ENCODE measurements at regions not wholly inside any gene's neighbourhood (a gene's known extent, or its start where the extent isn't known, plus 50 kb on each side); places are given as distances from the start of the nearest gene placed in this dataset.

DNA sequence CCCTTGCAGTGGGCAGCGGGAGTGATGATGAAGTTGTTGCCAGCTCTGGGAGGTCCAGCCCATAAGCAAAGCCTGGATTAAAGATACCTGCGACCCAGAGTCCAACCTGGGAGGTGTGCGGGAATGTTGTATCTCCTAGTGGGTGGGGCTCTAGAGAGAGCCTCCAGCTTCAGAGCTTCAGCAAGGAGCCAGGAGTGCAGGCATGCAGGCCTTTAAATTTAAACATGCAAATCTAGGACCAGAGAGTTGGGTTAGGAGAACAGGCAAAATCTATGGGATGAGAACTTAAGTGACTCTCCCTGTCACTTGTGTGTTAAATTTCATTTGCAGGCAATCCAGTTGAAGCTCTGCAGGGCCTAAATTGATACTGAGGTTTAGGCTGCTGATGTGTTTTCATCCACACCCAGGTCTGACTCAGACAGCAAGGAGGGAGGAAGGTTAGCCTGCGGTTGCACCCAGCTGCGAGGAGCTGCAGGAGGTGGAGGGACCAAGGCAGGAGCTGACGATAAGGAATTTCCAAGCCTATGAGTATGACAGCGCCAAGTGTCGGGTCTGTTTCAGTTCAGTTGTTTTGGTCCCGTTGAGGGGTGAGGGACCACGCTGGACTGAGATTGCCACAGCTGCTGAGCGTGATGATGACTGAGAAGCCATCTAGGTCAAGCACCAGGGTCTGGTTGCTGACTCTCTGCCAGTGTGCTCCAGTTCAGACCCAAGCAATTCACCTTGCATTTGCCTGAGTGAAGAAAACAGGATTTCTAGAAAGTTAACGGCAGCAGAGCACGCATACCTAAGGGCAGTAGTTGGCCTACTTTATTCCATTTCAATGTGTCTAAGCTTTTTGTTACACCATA lies 243.0 kb downstream of the ICE1 start:
- intact Hi-C loops (cut with DNase I; ENCODE audit: low total_unique reads): no loop called here
- no peak for DNase-seq (ENCODE audit: low spot score in 2 of 2)
- 66 to 71% methylated on average over 13 of the region's 13 CpGs for WGBS, 2 donors
- TF ChIP-seq, protein P1, sequence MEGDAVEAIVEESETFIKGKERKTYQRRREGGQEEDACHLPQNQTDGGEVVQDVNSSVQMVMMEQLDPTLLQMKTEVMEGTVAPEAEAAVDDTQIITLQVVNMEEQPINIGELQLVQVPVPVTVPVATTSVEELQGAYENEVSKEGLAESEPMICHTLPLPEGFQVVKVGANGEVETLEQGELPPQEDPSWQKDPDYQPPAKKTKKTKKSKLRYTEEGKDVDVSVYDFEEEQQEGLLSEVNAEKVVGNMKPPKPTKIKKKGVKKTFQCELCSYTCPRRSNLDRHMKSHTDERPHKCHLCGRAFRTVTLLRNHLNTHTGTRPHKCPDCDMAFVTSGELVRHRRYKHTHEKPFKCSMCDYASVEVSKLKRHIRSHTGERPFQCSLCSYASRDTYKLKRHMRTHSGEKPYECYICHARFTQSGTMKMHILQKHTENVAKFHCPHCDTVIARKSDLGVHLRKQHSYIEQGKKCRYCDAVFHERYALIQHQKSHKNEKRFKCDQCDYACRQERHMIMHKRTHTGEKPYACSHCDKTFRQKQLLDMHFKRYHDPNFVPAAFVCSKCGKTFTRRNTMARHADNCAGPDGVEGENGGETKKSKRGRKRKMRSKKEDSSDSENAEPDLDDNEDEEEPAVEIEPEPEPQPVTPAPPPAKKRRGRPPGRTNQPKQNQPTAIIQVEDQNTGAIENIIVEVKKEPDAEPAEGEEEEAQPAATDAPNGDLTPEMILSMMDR (IDR thresholded peaks at IDR 0.05): no peak
- no peak for TF ChIP-seq POLR2A (IDR thresholded peaks at IDR 0.05)
- no peak overlapping the region for H3K4me3 ChIP-seq (ENCODE audit: low read depth, poor library complexity, severe bottlenecking)

DNA sequence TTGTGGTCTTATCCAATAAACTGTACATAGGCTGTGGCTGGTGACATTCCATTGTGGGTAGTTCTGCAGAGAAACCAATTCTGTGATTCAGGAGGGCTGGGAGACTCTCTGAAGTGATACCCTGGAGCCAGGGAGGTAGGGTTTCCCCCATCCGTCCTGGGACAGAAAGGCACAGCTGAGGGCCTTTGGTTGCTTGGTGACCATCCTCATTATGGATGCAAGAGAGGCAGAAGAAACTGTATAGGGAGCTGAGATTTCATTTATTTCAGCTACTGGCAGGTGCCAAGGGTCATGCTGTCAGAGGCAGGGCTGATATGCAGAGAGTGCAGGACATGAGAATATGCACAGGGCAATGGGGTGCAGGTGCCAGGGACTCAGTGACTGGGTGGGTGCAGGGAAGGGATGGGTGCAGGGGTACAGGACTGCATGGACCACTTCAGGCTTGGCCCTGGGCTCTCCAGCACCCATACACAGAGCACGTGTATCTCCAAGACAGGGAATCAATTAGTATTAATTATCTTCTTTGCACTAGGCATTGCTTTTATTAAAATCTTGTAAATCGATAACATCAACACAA lies 236.5 kb downstream of the ICE1 start:
- intact Hi-C loops (cut with DNase I; ENCODE audit: low total_unique reads): no loop called here
- no peak overlapping the region for H3K4me3 ChIP-seq (ENCODE audit: low read depth, poor library complexity, severe bottlenecking)
- TF ChIP-seq, protein P1 (IDR thresholded peaks at IDR 0.05): no peak
- TF ChIP-seq POLR2A (IDR thresholded peaks at IDR 0.05): no peak
- WGBS, 2 donors: 76 to 86% methylated on average over 3 of the region's 3 CpGs
- no peak for DNase-seq (ENCODE audit: low spot score in 2 of 2)

DNA sequence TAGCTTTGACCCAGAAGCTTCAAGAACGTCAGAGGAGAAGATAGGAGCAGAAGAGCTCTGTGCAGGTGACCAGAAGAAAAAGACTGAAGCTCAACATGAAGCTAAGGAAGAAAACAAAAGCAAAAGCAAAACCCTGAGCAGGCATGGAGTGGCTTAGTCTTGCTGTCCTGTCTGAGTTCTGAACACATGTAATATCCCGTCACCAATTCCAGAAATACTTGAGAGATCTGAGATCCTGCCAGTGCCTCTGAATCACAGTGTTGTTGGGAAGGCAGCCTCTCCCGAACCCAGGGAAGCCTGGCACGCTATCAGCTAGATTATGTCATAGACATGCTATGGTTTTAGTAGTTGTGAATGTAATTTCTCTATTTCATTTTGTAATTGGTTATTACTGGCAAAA lies 235.7 kb downstream of the ICE1 start:
- peak in 1 of 2 donors; percentile 52 for DNase-seq (ENCODE audit: low spot score in 2 of 2)
- 20 to 33% methylated on average over 4 of the region's 4 CpGs for WGBS, 2 donors

DNA sequence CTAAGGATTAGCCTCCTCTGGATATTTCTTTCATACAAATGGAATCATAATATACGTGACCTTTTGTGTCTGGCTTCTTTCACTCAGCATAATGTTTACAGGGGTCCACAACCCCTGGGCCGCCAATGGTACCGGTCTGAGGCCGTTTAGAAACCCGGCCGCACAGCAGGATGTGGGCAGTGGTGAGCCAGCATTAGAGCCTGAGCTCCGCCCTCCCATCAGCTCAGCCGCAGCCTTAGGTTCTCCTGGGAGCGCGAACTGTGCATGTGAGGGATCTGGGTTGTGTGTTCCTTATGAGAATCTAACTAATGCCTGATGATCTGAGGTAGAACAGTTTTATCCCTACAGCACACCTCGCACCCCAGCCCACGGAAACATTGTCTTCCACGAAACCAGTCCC lies 229.7 kb downstream of the ICE1 start:
- no peak overlapping the region for H3K4me3 ChIP-seq (ENCODE audit: low read depth, poor library complexity, severe bottlenecking)
- no peak for TF ChIP-seq POLR2A (IDR thresholded peaks at IDR 0.05)
- TF ChIP-seq, protein P1 (IDR thresholded peaks at IDR 0.05): no peak
- intact Hi-C loops (cut with DNase I; ENCODE audit: low total_unique reads): no loop called here
- 90 to 92% methylated on average over 13 of the region's 13 CpGs for WGBS, 2 donors
- no peak for DNase-seq (ENCODE audit: low spot score in 2 of 2)

More for the DNA sequence above, 235.7 kb downstream of the ICE1 start:
- no peak overlapping the region for H3K4me3 ChIP-seq (ENCODE audit: low read depth, poor library complexity, severe bottlenecking)
- TF ChIP-seq, protein P1 (IDR thresholded peaks at IDR 0.05): no peak
- no peak for TF ChIP-seq POLR2A (IDR thresholded peaks at IDR 0.05)
- intact Hi-C loops (cut with DNase I; ENCODE audit: low total_unique reads): no loop called here

DNA sequence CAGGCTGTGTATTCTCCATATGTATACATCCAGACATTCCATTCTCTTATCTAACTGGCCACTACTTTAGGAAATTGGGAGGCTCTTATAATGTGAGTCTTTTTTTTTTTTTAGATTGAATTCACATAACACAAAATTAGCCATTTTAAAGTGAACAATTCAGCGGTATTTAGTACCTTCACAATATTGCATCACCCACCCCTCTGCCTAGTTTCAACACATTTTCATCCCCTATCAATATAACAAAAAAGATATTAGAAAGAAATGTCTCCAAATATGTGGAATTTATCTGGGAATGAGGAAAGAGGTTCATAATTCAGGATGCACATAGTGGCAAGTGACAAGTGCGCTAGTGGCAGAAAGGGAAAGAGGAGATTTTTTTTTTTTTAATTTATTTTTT lies 228.5 kb downstream of the ICE1 start:
- no peak for DNase-seq (ENCODE audit: low spot score in 2 of 2)
- no peak for TF ChIP-seq POLR2A (IDR thresholded peaks at IDR 0.05)
- TF ChIP-seq, protein P1 (IDR thresholded peaks at IDR 0.05): no peak
- H3K4me3 ChIP-seq (ENCODE audit: low read depth, poor library complexity, severe bottlenecking): no peak overlapping the region
- intact Hi-C loops (cut with DNase I; ENCODE audit: low total_unique reads): no loop called here
- WGBS, 2 donors: 90 to 97% methylated on average over 2 of the region's 2 CpGs
